Activated CD4-positive, alpha-beta memory T cell treated with anti-CD3 and anti-CD28 coated beads, Interleukin-2, amount 10 ng/mL, durations not matched to agents 7 days and 5 days (primary cell): ENCODE measurements at regions not wholly inside any gene's neighbourhood (a gene's known extent, or its start where the extent isn't known, plus 50 kb on each side); places are given as distances from the start of the nearest gene placed in this dataset.

Experiments
- CTCF ChIA-PET: fragments of 350-600 bp; sonication (Branson Sonifier 250); formaldehyde crosslinking; loops from one replicate; lab custom pipeline; 2021; ENCODE audit warnings: antibody characterized with exemption, inconsistent platforms; lab: Charles Lee
- POLR2A ChIA-PET: fragments of 350-600 bp; sonication (Branson Sonifier 250); formaldehyde crosslinking; loops from one replicate; lab custom pipeline; 2021; ENCODE audit warnings: antibody characterized with exemption; lab: Charles Lee
- DNase-seq: peaks from one replicate; pipeline ENCODE4 v3.0.0-alpha.2; 2020
- H3K27ac Mint-ChIP-seq: one replicate; pipeline ENCODE4 v1.8.0; 2021; ENCODE audit warnings: mild to moderate bottlenecking, mixed read lengths
- H3K27me3 Mint-ChIP-seq: one replicate; pipeline ENCODE4 v1.8.0; 2021; ENCODE audit warnings: mixed read lengths
- H3K36me3 Mint-ChIP-seq: one replicate; pipeline ENCODE4 v1.8.0; 2021; ENCODE audit warnings: low read depth, mixed read lengths
- H3K4me1 Mint-ChIP-seq: one replicate; pipeline ENCODE4 v1.8.0; 2021; ENCODE audit warnings: mixed read lengths
- H3K4me3 Mint-ChIP-seq: one replicate; pipeline ENCODE4 v1.8.0; 2021; ENCODE audit warnings: mild to moderate bottlenecking, mixed read lengths
- H3K9me3 Mint-ChIP-seq: one replicate; pipeline ENCODE4 v1.8.0; 2021; ENCODE audit warnings: mixed read lengths

DNA sequence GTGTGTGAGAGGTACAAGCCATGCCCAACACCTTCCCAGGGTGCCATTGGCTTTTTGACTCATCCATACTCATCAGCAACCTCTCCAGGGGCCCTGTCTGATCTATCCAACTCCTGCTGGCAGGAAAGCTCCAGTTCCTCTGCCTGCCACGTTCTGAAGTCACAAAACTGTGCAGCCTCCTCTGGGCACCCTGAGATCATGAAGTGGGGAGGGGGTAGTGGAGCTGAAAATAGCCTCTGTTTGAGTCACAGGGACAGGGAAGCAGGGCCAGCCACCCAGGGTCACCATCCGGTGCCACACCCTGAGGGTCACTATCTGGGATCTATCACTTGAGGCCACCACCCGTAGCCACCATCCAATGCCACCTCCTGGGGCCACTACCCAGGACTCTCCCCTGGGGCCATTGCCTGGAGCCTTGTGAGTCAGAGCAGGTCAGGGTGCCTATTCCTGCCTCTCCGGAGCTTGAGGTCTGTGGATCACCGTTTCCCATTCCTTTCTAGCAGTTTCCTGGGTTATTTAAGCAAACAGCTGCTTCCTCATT lies 172.1 kb downstream of the NUFIP1 start:
- Mint-ChIP-seq H3K4me1 (peaks cover 16% of the 10 kb centered on the region), H3K4me3 (no peak overlapping the region), H3K9me3 (no peaks in the 10 kb centered on the region), H3K36me3 (no peaks in the 10 kb centered on the region), H3K27ac (no peak overlapping the region), H3K27me3 (peaks cover 28% of the 10 kb centered on the region)
- no peak for DNase-seq
- ChIA-PET POLR2A (no interaction called here), CTCF (no interaction called here)

DNA sequence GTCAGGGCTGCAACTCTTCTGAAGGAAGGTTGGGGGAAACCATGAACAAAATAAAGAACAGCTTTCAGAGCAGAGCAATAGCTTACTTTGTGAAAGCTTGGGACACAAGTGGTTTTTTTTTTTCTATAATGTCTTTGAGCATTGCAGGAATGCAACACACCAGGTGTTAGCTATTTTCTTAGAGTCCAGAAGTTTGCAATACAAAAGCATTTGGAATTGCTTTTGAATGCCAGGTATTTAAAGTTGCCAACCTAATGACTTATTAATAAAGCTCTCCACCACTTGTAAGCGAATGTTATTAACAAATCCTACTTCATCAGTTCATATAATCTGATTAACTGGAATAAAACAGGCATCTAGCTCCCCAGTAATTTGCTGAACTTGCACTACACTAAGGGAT lies 172.6 kb downstream of the NUFIP1 start:
- H3K9me3 Mint-ChIP-seq = no peaks in the 10 kb centered on the region
- H3K27me3 Mint-ChIP-seq = peaks cover 30% of the 10 kb centered on the region
- H3K36me3 Mint-ChIP-seq = no peaks in the 10 kb centered on the region
- ChIA-PET POLR2A (no interaction called here), CTCF (no interaction called here)
- no peak overlapping the region for H3K4me3 Mint-ChIP-seq
- no peak for DNase-seq
- peaks cover 16% of the 10 kb centered on the region for H3K4me1 Mint-ChIP-seq
- no peak overlapping the region for H3K27ac Mint-ChIP-seq

DNA sequence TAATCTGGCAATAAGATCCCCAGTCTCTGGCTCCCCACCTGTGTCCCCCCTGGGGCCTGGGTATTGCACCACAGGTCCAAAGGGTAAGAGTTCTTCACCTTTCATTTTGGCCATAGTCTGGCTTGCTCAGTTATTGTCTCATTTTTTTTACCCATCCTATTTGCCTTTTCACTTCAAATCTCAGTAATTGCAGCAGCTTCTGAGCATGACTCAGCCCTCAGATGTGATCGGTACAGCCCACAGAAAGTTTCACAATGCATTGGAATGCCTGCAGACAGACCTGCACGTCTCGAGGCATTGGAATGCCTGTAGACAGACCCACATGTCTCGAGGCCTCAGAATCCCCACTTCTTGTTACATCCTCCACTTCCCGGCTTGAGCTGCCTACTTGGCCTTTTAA lies 173.6 kb downstream of the NUFIP1 start:
- no peaks in the 10 kb centered on the region for H3K36me3 Mint-ChIP-seq
- no peak overlapping the region for H3K4me3 Mint-ChIP-seq
- no peak overlapping the region for H3K27ac Mint-ChIP-seq
- H3K27me3 Mint-ChIP-seq = peaks cover 32% of the 10 kb centered on the region
- H3K4me1 Mint-ChIP-seq = peaks cover 16% of the 10 kb centered on the region
- H3K9me3 Mint-ChIP-seq = no peaks in the 10 kb centered on the region
- CTCF ChIA-PET = no interaction called here
- POLR2A ChIA-PET = no interaction called here
- DNase-seq = no peak

DNA sequence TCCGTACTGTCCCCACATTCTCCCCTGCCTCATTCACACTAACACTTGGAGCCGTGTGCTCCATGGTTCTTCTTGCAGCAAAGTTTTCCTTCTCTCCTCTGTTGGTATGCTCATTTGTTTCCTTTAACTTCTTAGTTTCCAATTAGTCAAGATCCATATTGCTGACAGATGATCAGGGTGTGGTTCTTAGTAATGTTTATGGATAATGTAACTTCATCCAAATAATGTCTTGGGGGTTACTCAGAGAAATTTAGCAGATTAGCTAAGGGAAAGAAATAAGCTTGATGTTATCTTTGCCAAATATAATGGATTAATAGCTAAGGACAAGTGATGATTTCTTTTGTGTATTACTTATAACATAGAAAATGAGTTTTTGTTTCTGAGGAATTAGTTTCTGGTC lies 174.4 kb downstream of the NUFIP1 start:
- Mint-ChIP-seq H3K4me1 (peaks cover 16% of the 10 kb centered on the region), H3K27me3 (peaks cover 31% of the 10 kb centered on the region), H3K27ac (no peak overlapping the region), H3K9me3 (no peaks in the 10 kb centered on the region), H3K4me3 (no peak overlapping the region), H3K36me3 (no peaks in the 10 kb centered on the region)
- DNase-seq = no peak
- ChIA-PET POLR2A (no interaction called here), CTCF (no interaction called here)

DNA sequence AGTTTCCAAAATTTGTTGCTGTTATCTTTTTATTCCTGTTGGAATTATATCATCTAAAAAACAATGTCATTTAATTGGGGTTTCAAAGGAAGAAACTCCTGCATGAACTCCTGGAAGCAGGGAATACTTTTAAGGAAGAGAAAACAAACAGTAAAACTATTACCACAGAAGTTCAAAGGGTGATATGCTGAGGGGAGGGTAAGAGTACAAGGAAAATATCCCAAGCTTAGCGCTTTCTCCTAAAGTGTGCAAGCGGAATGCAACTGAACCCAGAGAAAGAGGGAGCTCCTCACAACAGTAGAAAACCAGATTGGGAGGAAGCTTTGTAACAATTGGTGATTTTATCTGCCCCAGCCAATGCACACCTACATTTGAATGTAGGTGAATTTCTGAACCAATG lies 175.1 kb downstream of the NUFIP1 start:
- no peak for DNase-seq
- Mint-ChIP-seq H3K36me3 (no peaks in the 10 kb centered on the region), H3K27me3 (peaks cover 29% of the 10 kb centered on the region), H3K27ac (no peak overlapping the region), H3K4me3 (no peak overlapping the region), H3K9me3 (no peaks in the 10 kb centered on the region), H3K4me1 (peaks cover 13% of the 10 kb centered on the region)
- CTCF ChIA-PET = no interaction called here
- POLR2A ChIA-PET = no interaction called here

DNA sequence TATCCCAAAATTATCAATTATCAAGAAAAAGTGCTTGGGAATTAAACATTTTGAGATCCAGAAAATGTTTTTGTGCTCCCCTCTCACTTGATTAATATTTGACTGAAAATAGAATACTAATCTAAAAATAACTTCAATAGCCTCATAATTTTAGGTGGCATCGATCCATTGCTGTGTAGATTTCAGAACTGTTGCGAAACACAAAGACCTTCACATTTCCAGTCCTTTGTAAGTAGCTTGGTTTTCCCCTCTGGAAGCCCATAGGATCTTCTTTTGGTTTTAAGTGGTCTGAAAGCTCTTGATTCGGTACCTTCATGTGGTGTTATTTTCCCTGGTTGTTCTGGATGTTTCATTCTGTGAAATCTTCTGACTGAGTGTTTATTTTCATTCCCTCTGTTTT lies 176.5 kb downstream of the NUFIP1 start:
- ChIA-PET CTCF (no interaction called here), POLR2A (no interaction called here)
- Mint-ChIP-seq H3K36me3 (no peaks in the 10 kb centered on the region), H3K27ac (no peak overlapping the region), H3K9me3 (no peaks in the 10 kb centered on the region), H3K4me3 (no peak overlapping the region), H3K4me1 (peaks cover 10% of the 10 kb centered on the region), H3K27me3 (peaks cover 29% of the 10 kb centered on the region)
- no peak for DNase-seq

DNA sequence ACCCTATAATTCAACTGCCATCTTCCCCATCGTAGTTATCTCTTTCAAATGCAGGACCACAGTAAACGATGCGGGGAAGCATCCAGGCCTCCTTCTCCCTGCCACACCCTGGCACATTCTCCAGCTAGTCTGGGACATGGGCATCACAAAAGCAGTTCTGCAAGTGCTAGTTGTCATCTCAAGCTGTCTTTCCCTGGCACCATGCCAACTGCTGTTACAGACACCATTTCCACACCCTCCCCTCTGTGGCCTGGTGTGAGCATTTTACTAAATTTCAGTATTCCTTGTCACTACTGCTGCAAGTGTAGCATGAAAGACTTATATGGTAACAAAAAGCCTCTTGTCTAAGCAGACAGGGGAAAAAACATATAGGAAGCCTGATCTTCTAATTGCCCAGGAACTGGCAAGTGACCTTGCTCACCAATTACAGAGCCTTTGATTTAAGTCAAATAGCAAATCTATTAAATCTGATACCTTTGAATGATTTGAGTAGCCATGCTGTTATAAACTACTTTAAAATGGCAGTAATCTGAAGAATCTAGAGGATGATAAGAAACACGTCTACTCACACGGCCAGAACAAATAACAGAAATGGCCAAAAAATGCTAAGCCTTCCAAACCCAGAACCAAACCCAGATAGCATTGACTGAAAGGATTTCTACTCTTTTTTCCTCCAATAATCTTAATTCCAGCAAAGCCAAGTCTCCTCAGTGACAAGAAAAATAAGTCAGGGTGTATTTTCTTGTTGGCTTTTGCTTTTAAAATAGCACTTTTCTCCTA lies 179.0 kb downstream of the NUFIP1 start:
- DNase-seq = no peak
- H3K4me1 Mint-ChIP-seq = peaks cover 2% of the 10 kb centered on the region

DNA sequence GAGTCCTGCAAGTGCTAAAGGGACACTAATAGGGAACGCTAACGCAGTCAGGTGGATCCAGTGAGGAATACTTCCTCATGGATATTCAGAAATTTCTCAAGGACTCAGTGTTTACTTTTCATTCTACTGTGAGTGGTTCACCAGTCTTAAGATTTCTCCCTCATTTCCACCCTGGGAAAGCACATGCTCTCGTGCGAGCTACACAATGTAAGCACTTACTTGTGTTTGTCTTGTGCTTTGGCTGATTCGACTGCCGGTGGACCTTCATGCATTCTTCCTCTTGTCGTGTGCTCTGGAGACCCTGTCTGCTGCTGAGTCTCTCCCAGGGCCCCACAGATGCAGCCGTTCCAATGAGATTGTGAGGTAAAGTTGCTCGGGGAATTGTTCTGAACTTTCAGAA lies 180.1 kb downstream of the NUFIP1 start:
- Mint-ChIP-seq H3K9me3 (no peaks in the 10 kb centered on the region), H3K27me3 (peaks cover 16% of the 10 kb centered on the region), H3K27ac (no peak overlapping the region), H3K4me3 (no peak overlapping the region), H3K36me3 (no peaks in the 10 kb centered on the region), H3K4me1 (no peaks in the 10 kb centered on the region)
- CTCF ChIA-PET = no interaction called here
- POLR2A ChIA-PET = no interaction called here
- DNase-seq = no peak

More for the DNA sequence above, 179.0 kb downstream of the NUFIP1 start:
- Mint-ChIP-seq H3K4me3 (no peak overlapping the region), H3K9me3 (no peaks in the 10 kb centered on the region), H3K27ac (no peak overlapping the region), H3K36me3 (no peaks in the 10 kb centered on the region), H3K27me3 (peaks cover 24% of the 10 kb centered on the region)
- POLR2A ChIA-PET = no interaction called here
- CTCF ChIA-PET = no interaction called here

DNA sequence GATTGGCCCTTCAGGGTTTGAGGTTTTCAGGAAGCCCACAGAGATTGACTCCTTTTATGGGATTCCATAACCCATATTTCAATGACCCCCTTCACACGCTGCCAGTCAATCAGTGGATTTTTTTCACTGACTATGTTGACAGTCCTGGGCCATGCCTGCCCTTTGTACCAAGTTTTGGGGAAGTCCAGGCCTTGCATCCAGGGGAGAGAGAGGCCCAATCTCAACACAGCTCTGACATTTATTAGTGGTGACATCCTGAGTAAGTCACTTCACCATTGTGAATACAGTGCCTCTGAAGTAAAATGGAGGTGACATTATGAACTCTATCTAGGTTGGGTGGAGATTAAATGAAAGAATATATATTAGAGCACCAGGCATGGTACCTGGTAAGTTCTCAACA lies 181.1 kb downstream of the NUFIP1 start:
- CTCF ChIA-PET = no interaction called here
- H3K9me3 Mint-ChIP-seq = no peaks in the 10 kb centered on the region
- H3K27me3 Mint-ChIP-seq = peaks cover 12% of the 10 kb centered on the region

DNA sequence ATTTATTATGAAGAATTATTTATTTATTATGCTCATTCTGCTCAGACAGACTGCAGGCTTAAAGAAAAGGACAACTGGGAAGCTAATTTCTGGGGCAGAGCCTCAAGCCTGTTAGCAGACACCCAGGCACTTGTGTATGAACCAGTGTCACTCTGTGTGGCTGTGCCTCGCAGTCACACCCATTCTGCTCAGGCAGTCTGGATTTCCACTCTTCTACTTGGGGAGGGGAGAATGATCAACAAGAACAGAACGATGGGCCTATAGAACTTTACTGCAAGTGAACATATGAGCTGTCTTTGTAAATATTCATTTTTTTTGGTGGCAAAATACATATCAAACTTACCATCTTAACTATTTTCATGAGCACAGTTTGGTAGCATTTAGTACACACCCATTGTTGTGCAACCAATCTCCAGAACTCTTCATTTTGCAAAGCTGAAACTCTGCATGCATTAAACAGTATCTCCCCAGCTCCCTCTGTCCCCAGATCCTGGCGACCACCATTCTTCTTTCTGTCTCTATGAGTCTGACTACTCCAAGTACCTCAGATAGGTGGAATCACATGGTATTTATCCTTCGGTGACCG lies 181.7 kb downstream of the NUFIP1 start:
- Mint-ChIP-seq H3K27me3 (peaks cover 10% of the 10 kb centered on the region), H3K27ac (no peak overlapping the region), H3K9me3 (no peaks in the 10 kb centered on the region), H3K36me3 (no peaks in the 10 kb centered on the region), H3K4me3 (no peak overlapping the region), H3K4me1 (no peaks in the 10 kb centered on the region)
- ChIA-PET POLR2A (no interaction called here), CTCF (no interaction called here)
- DNase-seq = no peak

More for the DNA sequence above, 181.1 kb downstream of the NUFIP1 start:
- H3K4me3 Mint-ChIP-seq = no peak overlapping the region
- H3K36me3 Mint-ChIP-seq = no peaks in the 10 kb centered on the region
- no peak overlapping the region for H3K27ac Mint-ChIP-seq
- no peaks in the 10 kb centered on the region for H3K4me1 Mint-ChIP-seq
- DNase-seq = no peak
- POLR2A ChIA-PET = no interaction called here

DNA sequence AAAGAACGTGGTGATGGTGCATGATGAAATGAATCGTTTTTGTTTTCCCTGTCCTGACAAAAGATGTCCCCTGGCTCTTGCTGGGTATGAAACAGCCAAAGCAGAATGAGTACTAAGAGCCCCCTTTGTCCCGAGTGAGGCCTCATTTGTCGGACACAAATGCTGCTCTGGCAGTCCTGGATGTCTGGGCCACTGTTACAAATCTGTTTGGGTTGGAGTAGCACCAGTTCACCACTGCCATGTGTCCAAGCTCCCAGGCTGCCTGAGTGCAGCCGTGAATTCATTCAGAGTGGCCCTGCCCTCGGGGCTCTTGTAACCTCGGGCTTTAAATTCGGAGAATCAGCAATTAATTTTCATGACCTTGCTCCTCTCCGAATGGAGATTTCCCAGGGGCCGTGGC lies 182.4 kb downstream of the NUFIP1 start:
- Mint-ChIP-seq H3K9me3 (no peaks in the 10 kb centered on the region), H3K27me3 (peaks cover 5% of the 10 kb centered on the region), H3K36me3 (no peaks in the 10 kb centered on the region), H3K27ac (no peak overlapping the region), H3K4me3 (no peak overlapping the region), H3K4me1 (no peaks in the 10 kb centered on the region)
- DNase-seq = no peak
- ChIA-PET CTCF (no interaction called here), POLR2A (no interaction called here)

DNA sequence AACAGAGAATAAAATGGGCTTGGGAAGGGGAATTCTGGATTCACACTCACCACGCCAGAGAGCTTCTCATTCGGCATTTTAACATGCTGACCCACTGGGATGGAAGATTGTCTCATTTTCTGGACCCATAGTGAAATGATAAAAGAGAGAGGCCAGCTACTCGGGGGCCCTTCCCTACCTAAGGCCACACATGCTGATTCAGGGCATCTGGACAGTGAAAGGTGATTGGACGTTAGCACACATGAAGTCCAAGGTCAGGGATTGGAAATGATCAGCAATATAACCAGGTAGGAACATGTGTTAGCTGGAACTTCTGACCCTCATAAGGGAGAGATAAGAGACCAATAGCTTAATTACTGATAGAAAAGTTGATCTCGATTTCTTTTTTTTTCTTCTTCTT lies 183.7 kb downstream of the NUFIP1 start:
- ChIA-PET POLR2A (no interaction called here), CTCF (no interaction called here)
- no peak for DNase-seq
- no peaks in the 10 kb centered on the region for H3K9me3 Mint-ChIP-seq
- H3K36me3 Mint-ChIP-seq = no peaks in the 10 kb centered on the region
- no peak overlapping the region for H3K27ac Mint-ChIP-seq
- H3K4me3 Mint-ChIP-seq = no peak overlapping the region
- no peaks in the 10 kb centered on the region for H3K4me1 Mint-ChIP-seq
- H3K27me3 Mint-ChIP-seq = no peaks in the 10 kb centered on the region

DNA sequence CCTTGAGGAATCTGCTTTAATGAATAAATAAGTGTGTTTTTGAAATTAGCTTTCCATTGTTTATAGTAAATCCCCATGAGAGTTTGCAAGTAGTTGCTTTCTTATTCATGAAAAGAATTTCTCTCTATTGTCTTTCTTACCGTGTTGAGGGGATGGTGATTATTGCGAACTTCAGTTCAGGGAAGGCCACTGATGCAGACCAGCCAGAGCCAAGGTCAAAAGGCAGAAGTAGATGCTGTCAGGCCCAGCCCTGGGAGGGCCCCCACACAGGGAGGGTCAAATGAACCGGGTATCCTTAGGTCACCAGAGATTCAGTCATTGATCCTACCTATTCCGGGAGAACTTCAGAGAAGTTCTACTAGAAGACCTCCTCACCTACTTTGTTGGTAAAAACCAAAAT lies 185.9 kb downstream of the NUFIP1 start:
- no peaks in the 10 kb centered on the region for H3K4me1 Mint-ChIP-seq
- ChIA-PET CTCF (no interaction called here), POLR2A (no interaction called here)
- H3K27me3 Mint-ChIP-seq = no peaks in the 10 kb centered on the region
- no peak overlapping the region for H3K27ac Mint-ChIP-seq
- no peak for DNase-seq
- H3K9me3 Mint-ChIP-seq = no peaks in the 10 kb centered on the region
- H3K4me3 Mint-ChIP-seq = no peak overlapping the region
- no peaks in the 10 kb centered on the region for H3K36me3 Mint-ChIP-seq

DNA sequence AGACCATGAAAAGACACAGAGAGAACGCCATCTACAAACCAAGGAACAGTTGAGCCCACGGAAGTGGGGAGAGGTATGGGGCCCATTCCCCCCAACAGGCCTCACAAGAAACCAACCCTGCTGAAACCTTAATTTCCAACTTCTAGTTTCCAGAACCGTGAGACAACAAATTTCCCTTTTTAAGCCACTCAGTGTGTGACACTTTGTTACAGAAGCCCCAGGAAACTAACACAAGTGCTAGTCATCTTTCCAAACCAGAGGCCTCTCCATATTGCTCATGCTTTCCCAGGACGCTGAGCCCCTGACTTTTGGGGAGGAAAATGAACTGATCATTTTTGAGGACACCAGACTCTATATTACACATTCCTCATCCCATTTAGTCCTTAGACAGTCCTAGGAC lies 186.8 kb downstream of the NUFIP1 start:
- H3K4me1 Mint-ChIP-seq = no peaks in the 10 kb centered on the region
- CTCF ChIA-PET = no interaction called here
- H3K27ac Mint-ChIP-seq = no peak overlapping the region
- DNase-seq = no peak
- no peaks in the 10 kb centered on the region for H3K27me3 Mint-ChIP-seq
- H3K9me3 Mint-ChIP-seq = no peaks in the 10 kb centered on the region
- no peak overlapping the region for H3K4me3 Mint-ChIP-seq
- POLR2A ChIA-PET = no interaction called here
- H3K36me3 Mint-ChIP-seq = no peaks in the 10 kb centered on the region
